Neural progenitor cell (in vitro differentiated cells): ENCODE measurements at regions not wholly inside any gene's neighbourhood (a gene's known extent, or its start where the extent isn't known, plus 50 kb on each side); places are given as distances from the start of the nearest gene placed in this dataset.

Source experiments
- DNase-seq: peaks from one replicate; pipeline ENCODE4 v3.0.0-alpha.2; 2016; ENCODE audit warnings: low spot score
- H2AFZ ChIP-seq: fragments of 200-600 bp; sonication (generic); replicated peaks from 2 replicates; pipeline ENCODE4 v1.6.1; 2016; ENCODE audit warnings: antibody characterized with exemption
- H3F3A ChIP-seq: fragments of 200-600 bp; sonication (generic); 2 replicates; pipeline ENCODE4 v1.6.1; 2016; ENCODE audit warnings: antibody characterized with exemption, low read depth
- H3K27ac ChIP-seq: fragments of 200-600 bp; sonication (generic); 2 replicates; pipeline ENCODE4 v1.5.1; 2016; ENCODE audit warnings: mild to moderate bottlenecking
- H3K27me3 ChIP-seq: fragments of 200-600 bp; sonication (generic); 2 replicates; pipeline ENCODE4 v1.6.1; 2016; ENCODE audit warnings: mild to moderate bottlenecking, moderate library complexity
- H3K36me3 ChIP-seq: fragments of 200-600 bp; sonication (generic); 2 replicates; pipeline ENCODE4 v1.5.1; 2016
- H3K4me1 ChIP-seq: fragments of 200-600 bp; sonication (generic); 2 replicates; pipeline ENCODE4 v1.6.1; 2016; ENCODE audit warnings: mixed run types
- H3K4me2 ChIP-seq: fragments of 200-600 bp; sonication (generic); 2 replicates; pipeline ENCODE4 v1.6.1; 2016
- H3K4me3 ChIP-seq: fragments of 200-600 bp; sonication (generic); 2 replicates; pipeline ENCODE4 v1.5.1; 2016
- H3K79me2 ChIP-seq: fragments of 200-600 bp; sonication (generic); 2 replicates; pipeline ENCODE4 v1.6.1; 2016; ENCODE audit warnings: low read depth
- H3K9ac ChIP-seq: fragments of 200-600 bp; sonication (generic); 2 replicates; pipeline ENCODE4 v1.6.1; 2016
- H3K9me3 ChIP-seq: fragments of 200-600 bp; sonication (generic); 2 replicates; pipeline ENCODE4 v1.5.1; 2016; ENCODE audit warnings: low read depth
- H4K20me1 ChIP-seq: fragments of 200-600 bp; sonication (generic); 2 replicates; pipeline ENCODE4 v1.6.1; 2016; ENCODE audit warnings: low read depth
- H3K27ac Mint-ChIP-seq: 3 replicates; pipeline ENCODE4 v1.8.0; 2021; ENCODE audit warnings: mixed read lengths
- H3K27me3 Mint-ChIP-seq: 2 replicates; pipeline ENCODE4 v1.8.0; 2022; ENCODE audit warnings: low read depth, mild to moderate bottlenecking, inconsistent platforms, moderate library complexity, mixed read lengths; ENCODE audit not compliant: insufficient read depth
- H3K36me3 Mint-ChIP-seq: 3 replicates; pipeline ENCODE4 v1.8.0; 2021; ENCODE audit warnings: mixed read lengths
- H3K4me1 Mint-ChIP-seq: 3 replicates; pipeline ENCODE4 v1.8.0; 2021; ENCODE audit warnings: mixed read lengths
- H3K4me3 Mint-ChIP-seq: 3 replicates; pipeline ENCODE4 v1.8.0; 2021; ENCODE audit warnings: mild to moderate bottlenecking, moderate library complexity, mixed read lengths
- H3K9me3 Mint-ChIP-seq: 3 replicates; pipeline ENCODE4 v1.8.0; 2020; ENCODE audit warnings: mixed read lengths
- EZH2 ChIP-seq: fragments of 200-600 bp; sonication (generic); IDR thresholded peaks from 2 replicates; pipeline ENCODE4 v1.6.1; 2017; ENCODE audit warnings: antibody characterized with exemption, mild to moderate bottlenecking, moderate library complexity
- EZH2phosphoT487 ChIP-seq: fragments of 200-600 bp; sonication (generic); IDR thresholded peaks from 2 replicates; pipeline ENCODE4 v1.6.1; 2017; ENCODE audit warnings: antibody characterized with exemption
- TF ChIP-seq, protein P1 (sequence below): fragments of 200-600 bp; sonication (generic); IDR thresholded peaks from 2 replicates; pipeline ENCODE4 v1.5.1; 2017; ENCODE audit warnings: antibody characterized with exemption, mild to moderate bottlenecking

DNA sequence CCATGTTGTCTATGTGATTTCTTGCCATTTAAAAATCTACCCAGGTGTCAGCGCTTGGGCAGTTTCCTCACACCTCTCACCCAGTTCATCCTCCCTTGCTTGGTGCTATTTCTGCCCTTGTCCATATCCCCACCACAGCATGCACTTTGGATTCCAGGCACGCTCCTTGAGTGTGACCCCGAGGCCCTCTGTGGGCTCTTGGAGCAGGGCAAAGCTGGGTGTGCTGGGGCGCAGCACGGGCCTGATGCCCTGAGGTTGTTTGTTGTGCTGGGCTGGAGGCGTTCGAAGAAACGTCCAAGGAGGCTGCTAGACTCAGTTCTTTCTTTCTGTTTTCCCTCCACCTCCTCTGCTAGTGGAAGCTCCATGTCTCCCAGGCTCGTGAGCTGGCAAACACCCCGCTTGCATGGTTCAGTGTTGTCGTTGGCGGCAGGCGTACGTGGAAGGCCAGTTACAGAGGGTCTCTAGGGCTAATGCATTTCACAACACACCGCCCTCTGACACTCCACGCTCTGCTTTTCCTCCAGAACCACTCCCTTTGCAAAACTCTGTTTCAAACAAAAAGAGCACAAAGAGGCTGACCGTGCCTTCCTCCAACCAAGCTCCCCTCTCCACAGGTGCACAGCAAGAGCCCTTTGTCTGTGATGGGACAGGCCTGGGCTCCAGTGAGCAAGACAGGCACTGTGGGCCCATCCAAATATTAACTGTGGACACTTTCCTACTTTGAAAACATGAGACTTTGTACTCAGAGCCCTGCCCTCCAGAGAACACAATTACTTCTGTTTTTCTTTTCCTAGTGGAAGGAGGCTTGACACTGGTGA, 117.7 kb upstream of the GJB6 start:
- Histone ChIP-seq H3K4me1 (peaks cover 19% of the 10 kb centered on the region), H3K27ac (no peak overlapping the region), H3F3A (peaks cover 14% of the 10 kb centered on the region), H4K20me1 (no peaks in the 10 kb centered on the region), H3K36me3 (no peaks in the 10 kb centered on the region), H3K4me2 (peak overlapping the region; percentile 33), H3K9ac (no peak overlapping the region), H3K27me3 (no peaks in the 10 kb centered on the region), H3K9me3 (no peaks in the 10 kb centered on the region), H2AFZ (peak overlapping the region; percentile 90), H3K79me2 (no peaks in the 10 kb centered on the region), H3K4me3 (no peak overlapping the region)
- peak overlapping the region; percentile 76 for H3K27ac Mint-ChIP-seq
- no peaks in the 10 kb centered on the region for H3K9me3 Mint-ChIP-seq
- TF ChIP-seq EZH2phosphoT487 = no peak
- TF ChIP-seq, protein P1, sequence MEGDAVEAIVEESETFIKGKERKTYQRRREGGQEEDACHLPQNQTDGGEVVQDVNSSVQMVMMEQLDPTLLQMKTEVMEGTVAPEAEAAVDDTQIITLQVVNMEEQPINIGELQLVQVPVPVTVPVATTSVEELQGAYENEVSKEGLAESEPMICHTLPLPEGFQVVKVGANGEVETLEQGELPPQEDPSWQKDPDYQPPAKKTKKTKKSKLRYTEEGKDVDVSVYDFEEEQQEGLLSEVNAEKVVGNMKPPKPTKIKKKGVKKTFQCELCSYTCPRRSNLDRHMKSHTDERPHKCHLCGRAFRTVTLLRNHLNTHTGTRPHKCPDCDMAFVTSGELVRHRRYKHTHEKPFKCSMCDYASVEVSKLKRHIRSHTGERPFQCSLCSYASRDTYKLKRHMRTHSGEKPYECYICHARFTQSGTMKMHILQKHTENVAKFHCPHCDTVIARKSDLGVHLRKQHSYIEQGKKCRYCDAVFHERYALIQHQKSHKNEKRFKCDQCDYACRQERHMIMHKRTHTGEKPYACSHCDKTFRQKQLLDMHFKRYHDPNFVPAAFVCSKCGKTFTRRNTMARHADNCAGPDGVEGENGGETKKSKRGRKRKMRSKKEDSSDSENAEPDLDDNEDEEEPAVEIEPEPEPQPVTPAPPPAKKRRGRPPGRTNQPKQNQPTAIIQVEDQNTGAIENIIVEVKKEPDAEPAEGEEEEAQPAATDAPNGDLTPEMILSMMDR = no peak
- TF ChIP-seq EZH2 = no peak
- H3K4me3 Mint-ChIP-seq = no peak overlapping the region
- peaks cover 10% of the 10 kb centered on the region for H3K4me1 Mint-ChIP-seq
- H3K27me3 Mint-ChIP-seq = peaks cover 5% of the 10 kb centered on the region
- peak; percentile 42 for DNase-seq
- H3K36me3 Mint-ChIP-seq = no peaks in the 10 kb centered on the region

DNA sequence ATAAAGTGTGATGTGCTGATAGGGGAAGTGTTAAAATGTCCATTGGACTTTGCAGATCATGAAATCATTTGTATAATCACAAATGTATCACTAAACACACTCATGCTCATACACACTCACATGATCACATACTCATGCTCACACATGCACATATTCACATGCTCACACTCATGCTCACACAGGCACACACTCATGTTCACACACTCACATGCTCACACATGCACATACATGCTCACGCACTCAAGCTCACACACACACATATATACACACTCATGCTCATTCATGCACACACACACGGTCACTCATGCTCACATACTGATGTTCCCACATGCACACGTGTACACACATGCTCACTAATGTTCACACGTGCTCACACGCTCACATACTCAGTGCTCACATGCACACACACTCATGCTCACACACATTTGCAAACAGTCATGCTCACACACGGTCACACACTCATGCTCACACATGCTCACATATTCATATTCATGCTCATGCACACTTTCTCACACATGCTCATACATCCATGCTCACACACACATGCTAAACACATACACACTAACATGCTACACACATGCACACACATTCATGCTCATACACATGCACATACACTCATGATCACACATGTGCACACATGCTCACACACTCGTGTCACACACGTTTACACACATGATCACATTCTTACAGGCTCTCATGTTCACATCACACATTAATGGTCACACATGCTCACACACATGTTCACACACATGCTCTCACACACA, 116.7 kb upstream of the GJB6 start:
- no peak overlapping the region for H3K27ac Mint-ChIP-seq

DNA sequence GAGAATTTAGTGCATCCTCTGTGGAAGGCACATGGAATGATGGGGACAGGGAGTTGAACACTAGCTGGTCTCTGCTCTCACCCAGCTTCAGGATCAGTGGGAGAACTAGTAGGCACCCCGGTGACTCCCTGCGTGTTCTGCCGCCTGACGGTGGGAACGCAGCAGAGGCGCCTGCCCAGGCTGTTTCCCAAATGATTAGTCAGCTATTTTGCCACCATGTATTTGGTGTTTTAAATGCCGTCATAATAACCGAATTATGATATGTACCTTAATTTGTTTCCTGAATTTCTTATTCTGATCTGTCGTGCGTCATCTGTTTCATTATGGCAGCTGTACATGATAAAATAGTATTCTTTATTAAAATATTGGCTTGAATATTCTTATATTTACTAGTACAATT, 115.9 kb upstream of the GJB6 start:
- no peak overlapping the region for H3K9ac ChIP-seq
- H3K4me1 ChIP-seq = peaks cover 19% of the 10 kb centered on the region

More for the DNA sequence above, 116.7 kb upstream of the GJB6 start:
- TF ChIP-seq EZH2 (no peak), EZH2phosphoT487 (no peak)
- TF ChIP-seq, protein P1 = no peak
- H3K4me1 ChIP-seq = peaks cover 19% of the 10 kb centered on the region
- no peaks in the 10 kb centered on the region for H3K36me3 ChIP-seq
- H3K4me3 ChIP-seq = no peak overlapping the region
- no peaks in the 10 kb centered on the region for H4K20me1 ChIP-seq
- no peak overlapping the region for H3K9ac ChIP-seq
- H3K79me2 ChIP-seq = no peaks in the 10 kb centered on the region
- H3F3A ChIP-seq = peaks cover 14% of the 10 kb centered on the region
- no peaks in the 10 kb centered on the region for H3K9me3 Mint-ChIP-seq
- no peaks in the 10 kb centered on the region for H3K27me3 ChIP-seq
- H3K4me1 Mint-ChIP-seq = peaks cover 10% of the 10 kb centered on the region
- no peak for DNase-seq
- no peak overlapping the region for H3K4me3 Mint-ChIP-seq
- H3K27me3 Mint-ChIP-seq = peaks cover 6% of the 10 kb centered on the region
- H3K36me3 Mint-ChIP-seq = no peaks in the 10 kb centered on the region
- H3K4me2 ChIP-seq = no peak overlapping the region
- no peaks in the 10 kb centered on the region for H3K9me3 ChIP-seq
- no peak overlapping the region for H3K27ac ChIP-seq
- no peak overlapping the region for H2AFZ ChIP-seq

More for the DNA sequence above, 115.9 kb upstream of the GJB6 start:
- H3K4me3 Mint-ChIP-seq = no peak overlapping the region
- H3K27me3 ChIP-seq = no peaks in the 10 kb centered on the region
- TF ChIP-seq, protein P1 = no peak
- TF ChIP-seq EZH2phosphoT487 (no peak), EZH2 (no peak)
- no peak overlapping the region for H2AFZ ChIP-seq
- DNase-seq = no peak
- no peak overlapping the region for H3K27ac Mint-ChIP-seq
- H3F3A ChIP-seq = peaks cover 14% of the 10 kb centered on the region
- H3K4me2 ChIP-seq = no peak overlapping the region
- no peaks in the 10 kb centered on the region for H3K36me3 ChIP-seq
- peaks cover 10% of the 10 kb centered on the region for H3K4me1 Mint-ChIP-seq
- peaks cover 8% of the 10 kb centered on the region for H3K27me3 Mint-ChIP-seq
- no peaks in the 10 kb centered on the region for H3K9me3 ChIP-seq
- H3K79me2 ChIP-seq = no peaks in the 10 kb centered on the region
- no peaks in the 10 kb centered on the region for H3K36me3 Mint-ChIP-seq
- H3K27ac ChIP-seq = no peak overlapping the region
- no peak overlapping the region for H3K4me3 ChIP-seq
- H4K20me1 ChIP-seq = no peaks in the 10 kb centered on the region
- H3K9me3 Mint-ChIP-seq = no peaks in the 10 kb centered on the region
